Glomerular endothelial cell (primary cell): ENCODE measurements at regions not wholly inside any gene's neighbourhood (a gene's known extent, or its start where the extent isn't known, plus 50 kb on each side); places are given as distances from the start of the nearest gene placed in this dataset.
"Not testable (repeated sequence)": the region's sequence is repeated elsewhere in the genome, so short reads cannot be mapped to it uniquely, and the experiment has no call there.

ENCODE experiments used
- DNase-seq: peaks from one replicate; pipeline ENCODE4 v3.0.0-alpha.2; 2011; ENCODE audit warnings: low read depth, low spot score; ENCODE audit errors: extremely low read depth

DNA sequence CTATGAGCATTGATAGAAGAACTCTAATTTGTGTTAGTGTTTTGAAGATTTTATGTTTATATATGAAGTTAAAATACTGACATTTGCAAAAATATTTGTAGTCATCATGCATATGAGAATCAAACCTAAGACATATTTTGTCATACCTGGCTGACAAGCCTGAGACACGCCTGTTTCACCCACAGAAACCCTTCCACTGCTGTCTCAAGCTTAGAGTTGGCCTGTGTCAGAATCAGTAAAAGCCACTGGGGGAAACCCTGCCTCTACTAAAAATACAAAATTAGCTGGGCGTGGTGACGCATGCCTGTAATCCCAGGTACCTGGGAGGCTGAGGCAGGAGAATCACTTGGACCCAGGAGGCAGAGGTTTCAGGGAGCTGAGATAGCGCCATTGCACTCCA is 218.0 kb upstream of the C1QTNF3 start:
- DNase-seq, result not testable (repeated sequence)

DNA sequence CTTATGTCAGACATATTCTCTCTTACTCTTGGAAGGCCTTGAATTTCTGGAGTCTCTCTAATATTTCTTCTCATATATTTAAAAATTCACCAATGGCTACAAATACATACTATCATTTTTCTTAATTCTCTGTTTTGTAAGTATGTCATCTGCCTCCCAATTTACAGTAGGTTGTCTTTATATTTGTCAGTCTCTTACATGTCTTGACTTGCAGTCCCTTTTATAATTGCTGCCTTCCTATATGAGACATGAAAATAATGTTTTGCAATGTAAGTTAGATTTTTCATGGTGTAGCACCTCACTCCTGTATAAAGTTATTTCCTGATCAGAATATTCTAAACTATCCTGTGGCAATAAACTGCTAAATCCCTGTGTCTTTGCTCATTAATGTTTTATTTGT is 223.1 kb upstream of the C1QTNF3 start:
- not testable (repeated sequence) for DNase-seq

DNA sequence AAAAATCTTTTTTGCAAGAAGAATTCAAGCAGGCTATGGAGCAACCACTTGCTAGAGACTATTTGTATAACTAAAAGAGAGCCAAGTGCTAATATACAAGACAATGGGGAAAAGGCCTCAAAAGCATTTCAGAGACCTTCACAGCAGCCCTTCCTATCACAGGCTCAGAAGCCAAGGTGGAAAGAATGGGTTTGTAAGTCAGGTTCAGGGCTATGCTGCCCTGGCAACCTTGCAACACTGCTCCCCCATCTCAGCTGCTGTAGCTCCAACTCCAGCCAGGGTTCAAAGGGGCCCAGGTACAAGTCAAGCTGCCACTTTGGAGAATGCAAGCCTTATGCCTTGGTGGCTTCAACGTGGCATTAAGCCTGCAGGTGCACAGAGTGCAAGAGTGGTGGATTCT is 253.7 kb upstream of the C1QTNF3 start:
- DNase-seq, result not testable (repeated sequence)

DNA sequence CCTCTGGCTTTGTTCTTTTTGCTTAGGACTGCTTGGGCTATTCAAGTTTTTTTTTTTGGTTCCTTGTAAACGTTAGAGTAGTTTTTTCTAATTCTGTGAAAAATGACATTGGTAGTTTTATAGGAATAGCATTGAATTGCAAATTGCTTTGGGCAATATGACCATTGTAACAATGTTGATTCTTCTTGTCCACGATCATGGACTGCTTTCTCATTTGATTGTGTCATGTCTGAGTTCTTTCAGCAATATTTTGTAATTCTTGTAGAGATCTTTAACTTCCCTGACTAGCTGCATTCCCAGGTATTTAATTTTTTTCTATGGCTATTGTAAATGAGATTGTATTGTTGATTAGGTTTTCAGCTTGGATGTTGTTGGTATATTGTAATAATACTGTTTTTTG is 286.2 kb upstream of the C1QTNF3 start:
- DNase-seq, result not testable (repeated sequence)

DNA sequence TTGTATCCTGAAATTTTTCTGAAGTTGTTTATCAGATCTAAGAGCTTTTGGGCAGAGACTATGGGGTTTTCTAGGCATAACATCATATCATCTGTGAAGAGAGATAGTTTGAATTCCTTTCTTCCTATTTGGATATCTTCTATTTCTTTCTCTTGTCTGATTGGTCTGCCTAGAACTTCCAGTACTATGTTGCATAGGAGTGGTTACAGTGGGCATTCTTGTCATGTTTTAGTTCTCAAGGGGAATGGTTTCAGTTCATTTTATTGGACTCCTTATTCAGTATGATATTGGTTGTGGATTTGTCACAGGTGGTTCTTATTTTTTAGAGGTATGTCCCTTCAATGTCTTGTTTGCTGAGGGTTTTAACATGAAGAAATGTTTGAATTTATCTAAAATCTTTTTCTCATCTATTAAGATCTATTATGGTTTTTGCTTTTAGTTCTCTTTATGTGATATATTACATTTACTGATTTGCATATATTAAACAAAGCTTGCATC is 286.6 kb upstream of the C1QTNF3 start:
- not testable (repeated sequence) for DNase-seq

DNA sequence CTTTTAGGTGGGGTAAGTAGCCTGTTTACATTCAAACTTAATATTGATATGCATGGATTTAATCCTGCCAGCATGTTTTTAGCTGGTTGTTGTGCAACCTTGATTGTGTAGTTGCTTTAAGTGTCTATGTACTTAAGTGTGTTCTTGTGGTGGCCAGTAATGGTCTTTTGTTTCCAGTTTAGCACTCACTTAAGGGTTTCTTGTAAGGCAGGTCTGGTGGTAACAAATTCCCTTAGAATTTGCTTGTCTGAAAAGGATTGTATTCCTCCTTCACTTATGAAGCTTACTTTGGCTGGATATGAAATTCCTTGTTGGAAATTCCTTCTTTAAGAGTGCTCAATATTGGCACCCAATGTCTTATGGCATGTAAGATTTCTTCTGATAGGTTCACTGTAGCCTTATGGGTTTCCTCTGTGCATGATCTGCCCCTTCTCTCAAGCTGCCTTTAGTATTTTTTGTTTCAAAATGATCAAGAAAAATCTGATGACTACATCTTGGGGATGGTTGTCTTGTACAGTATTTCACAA is 289.0 kb upstream of the C1QTNF3 start:
- not testable (repeated sequence) for DNase-seq

DNA sequence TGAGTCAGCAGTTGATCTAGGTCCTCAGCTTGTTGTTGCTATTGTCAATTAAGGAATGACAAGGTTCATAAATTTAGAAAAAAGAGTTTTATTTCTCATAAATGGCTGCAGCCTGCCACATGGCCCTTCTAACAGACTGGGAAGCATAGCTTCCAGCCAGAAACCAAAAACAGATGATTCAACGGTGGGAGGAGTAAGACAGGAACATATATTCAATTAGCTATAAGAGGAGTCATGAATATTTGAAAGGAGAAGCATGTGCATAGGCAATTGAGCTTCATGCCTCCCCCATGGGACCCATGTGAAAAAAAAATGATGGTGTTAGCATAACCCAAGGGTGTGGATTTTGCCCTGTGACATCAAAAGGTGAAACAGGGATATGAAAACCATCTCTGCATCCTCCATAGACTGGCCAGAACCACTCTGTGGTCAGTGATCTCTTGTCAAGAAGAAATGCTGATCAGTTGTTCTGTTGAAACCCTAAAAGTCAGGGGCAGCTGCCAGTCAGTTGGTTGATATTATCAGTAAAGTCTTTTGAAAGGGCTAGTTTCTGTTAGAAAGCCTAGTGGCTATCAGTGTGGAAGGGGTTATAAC is 296.5 kb upstream of the C1QTNF3 start:
- DNase-seq, result not testable (repeated sequence)

DNA sequence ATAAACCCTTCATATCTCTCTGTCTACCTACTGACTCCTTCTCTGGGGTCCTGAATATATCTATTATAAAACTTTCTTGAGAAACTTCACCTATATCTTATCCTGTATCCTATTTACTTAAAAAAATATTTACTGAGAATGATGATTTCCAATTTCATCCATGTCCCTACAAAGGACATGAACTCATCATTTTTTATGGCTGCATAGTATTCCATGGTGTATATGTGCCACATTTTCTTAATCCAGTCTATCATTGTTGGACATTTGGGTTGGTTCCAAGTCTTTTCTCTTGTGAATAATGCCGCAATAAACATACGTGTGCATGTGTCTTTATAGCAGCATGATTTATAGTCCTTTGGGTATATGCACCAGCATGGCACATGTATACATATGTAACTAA is 301.7 kb upstream of the RAI14 start:
- DNase-seq, result not testable (repeated sequence)

DNA sequence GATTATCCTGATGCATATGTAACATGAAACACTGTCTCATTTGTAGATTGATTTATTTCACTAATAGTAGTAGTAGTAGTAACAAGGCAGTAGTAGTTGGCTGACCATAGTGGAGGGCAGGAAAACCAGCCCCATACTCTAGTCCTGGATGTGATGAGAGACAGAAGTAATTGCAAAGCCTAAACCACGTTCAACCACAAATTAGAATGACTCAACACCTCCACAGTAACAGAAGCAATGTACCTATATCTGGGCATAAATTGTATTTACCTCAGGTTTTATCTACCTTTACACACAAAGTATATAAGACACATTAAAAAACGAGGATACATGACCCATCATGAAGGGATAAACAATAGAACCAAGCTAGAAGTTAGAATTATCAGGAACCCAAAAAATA is 284.7 kb upstream of the RAI14 start:
- not testable (repeated sequence) for DNase-seq

DNA sequence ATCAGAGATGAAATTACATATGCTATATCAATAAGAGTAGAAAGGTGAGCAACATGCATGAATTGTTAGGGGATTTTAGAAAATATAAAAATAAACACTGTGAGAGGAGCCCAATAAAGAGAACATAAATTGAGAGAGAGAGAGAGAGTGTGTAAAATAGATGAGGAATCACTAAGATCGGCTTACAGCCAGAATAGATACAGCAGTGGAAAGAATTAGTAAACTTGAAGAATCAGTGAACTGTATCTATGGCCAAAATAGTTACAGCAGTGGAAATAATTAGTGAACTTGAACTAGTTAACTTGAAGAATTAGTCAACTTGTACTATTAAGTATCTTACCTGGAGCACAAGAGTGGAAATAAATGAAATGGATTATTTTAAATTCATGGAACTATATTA is 284.3 kb upstream of the RAI14 start:
- not testable (repeated sequence) for DNase-seq

DNA sequence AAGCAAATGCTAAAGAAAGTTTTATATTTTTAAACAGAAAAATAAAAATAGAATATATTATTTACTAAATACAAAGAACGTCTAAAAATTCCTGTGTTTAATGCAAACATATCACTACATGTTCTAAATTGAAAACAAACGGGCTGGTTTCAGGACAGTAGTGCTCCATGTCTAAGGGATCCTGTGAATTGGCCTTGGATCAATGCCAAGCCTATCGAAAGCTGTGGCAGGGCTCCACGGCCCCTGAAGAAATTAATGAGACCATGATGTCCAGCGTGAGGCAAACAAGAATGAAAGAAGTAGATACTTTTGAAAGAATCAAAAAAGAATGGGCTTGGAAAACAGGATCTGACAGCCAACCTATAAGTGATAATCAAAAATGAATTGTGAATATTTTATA is 283.4 kb upstream of the RAI14 start:
- DNase-seq, result not testable (repeated sequence)

DNA sequence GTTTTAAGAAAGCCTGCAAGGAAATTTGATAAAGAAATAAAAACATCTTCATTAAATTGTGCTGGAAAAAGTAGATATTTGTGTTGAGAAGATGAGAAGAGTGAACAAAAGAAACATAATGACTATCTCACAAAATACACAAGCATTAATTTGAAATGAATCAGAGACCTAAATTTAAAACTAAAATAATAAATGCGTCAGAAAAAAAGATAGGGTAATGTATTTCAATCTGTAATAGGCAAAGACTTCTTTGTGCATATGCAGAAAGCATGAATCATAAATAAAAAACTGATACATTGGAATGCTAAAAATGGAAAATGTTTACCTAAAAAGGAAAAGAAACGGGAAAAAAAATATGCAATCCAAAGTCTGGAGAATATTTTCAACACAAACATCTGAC is 278.5 kb upstream of the RAI14 start:
- not testable (repeated sequence) for DNase-seq

DNA sequence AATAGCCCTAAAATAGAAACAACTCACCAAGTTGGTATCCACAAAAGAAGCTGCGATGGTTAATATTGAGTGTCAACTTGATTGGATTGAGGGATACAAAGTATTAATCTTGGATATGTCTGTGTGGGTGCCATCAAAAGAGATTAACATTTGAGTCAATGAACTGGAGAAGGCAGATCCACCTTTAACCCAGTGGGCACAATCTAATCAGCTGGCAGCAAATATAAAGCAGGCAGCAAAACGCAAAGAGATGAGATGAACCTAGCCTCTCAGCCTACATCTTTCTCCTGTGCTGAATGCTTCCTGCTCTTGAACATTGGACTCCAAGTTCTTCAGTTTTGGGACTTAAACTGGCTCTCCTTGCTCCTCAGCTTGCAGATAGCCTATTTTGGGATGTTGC is 277.6 kb upstream of the RAI14 start:
- not testable (repeated sequence) for DNase-seq

DNA sequence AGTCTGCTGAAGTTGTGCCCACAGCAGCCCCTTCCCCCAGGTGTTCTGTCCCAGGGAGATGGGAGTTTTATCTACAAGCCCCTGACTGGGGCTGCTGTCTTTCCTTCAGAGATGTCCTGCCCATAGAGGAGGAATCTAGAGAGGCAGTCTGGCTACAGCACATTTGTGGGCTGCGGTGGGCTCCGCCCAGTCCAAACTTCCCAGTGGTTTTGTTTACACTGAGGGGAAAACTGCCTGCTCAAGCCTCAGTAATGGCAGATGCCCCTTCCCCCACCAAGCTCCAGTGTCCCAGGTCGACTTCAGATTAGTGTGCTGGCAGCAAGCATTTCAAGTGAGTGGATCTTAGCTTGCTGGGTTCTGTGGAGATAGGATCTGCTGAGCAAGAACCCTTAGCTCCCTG is 267.4 kb upstream of the RAI14 start:
- not testable (repeated sequence) for DNase-seq

DNA sequence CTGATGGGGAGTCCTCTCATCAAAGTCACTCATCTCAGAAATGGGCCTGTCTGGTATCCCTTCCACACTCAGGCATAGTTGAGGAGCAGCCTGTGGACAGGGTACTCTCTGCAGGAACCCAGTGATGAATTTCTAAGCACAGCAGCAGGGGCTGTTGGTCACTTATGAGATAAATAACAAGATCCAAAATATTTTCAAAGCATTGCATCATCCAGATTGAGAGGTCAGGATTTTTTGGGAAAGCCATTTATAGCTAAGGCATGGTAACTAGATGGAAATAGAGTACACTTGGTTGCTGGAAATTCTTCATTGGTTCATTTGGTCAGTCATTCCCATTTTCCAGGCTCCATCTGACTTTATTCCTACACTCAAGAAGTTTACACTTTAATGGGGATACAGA is 246.8 kb upstream of the RAI14 start:
- DNase-seq, result no peak

DNA sequence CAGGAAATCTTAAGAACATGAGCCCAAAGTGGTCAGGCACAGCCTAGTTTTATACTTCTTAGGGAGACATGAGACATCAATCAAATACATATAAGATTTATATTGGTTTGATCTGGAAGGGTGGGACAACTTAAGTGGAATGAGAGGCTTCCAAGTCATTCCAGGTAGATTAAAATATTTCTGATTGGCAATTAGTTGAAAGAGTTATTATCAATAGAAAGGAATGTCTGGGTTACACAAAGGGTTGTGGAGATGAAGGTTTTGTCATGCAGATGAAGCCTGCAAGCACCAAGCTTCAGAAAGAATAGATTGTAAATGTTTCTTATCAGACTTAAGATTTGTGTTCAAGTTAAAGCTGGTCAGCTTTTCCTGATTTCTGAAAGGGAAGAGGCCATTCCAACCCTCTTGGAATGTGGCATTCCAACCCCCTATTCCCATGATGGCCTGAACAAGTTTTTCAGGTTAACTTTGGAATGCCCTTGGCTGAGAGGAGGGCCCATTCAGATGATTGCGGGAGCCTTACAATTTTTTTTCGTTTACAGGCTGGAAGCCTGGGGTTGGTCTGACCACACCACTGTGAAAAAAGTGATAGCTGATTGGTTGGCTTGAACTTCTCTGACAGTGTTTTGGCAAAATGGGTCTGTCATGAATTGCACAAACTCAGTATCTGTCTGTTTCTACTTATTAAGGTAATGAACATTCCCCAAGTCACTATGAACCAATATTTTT is 245.6 kb upstream of the RAI14 start:
- DNase-seq, result no peak

DNA sequence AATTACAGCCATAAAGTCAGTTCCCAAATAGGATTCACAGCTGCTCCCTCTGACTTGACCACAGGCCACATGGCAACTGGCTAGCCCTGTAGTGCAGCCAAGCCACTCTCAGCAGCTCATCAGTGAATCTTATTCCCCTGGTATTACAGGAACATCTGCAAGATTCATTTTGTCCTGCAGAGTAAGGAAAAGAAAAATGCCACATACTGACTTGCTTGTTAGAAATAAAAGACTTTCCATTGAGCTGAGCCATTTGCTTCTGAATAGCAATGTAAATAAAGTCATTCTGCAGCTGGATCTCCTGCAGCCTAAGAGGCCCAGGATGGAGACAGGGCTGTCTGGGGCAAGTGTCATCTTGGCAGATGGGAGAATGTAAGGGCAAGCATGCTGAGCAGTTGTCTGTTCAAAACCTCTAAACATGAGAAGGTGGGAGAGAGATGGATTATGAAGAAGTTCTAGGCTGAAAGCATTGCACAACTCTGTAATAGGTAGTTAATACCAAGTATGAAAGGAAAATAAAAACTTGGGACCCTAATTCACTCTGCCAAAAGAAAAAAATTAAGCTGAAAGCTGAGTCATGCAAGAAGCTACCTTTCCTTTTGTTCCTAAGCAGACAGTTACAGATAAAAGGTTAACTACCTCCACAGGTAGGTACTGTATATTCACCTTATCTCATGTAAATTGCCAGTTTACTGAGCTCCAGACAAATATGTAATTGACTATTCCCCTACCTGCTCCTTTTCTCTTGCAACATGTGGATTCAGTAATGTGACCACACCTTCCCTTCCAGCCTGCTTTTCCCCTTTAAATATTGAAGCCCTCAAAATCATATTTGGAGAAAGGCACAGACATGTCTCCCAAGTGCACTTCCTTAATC is 244.4 kb upstream of the RAI14 start:
- DNase-seq, result no peak

DNA sequence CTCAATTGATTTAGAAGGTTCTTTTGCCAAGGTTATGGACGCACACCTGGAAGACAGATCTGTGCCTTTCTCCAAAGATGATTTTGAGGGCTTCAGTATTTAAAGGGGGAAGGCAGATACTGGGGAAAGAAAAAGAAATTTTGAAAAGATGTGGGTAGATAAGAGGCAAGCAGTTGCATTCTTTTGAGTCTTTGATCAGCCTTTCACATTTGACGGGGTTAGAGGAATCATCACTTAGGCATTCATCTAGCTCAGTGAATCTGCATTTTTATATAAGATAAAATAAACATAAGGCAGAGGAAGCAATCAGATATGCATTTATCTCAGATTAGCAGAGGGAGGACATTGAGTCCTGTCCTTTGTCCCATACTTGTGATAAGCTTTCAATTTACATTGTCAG is 243.4 kb upstream of the RAI14 start:
- DNase-seq, result no peak

DNA sequence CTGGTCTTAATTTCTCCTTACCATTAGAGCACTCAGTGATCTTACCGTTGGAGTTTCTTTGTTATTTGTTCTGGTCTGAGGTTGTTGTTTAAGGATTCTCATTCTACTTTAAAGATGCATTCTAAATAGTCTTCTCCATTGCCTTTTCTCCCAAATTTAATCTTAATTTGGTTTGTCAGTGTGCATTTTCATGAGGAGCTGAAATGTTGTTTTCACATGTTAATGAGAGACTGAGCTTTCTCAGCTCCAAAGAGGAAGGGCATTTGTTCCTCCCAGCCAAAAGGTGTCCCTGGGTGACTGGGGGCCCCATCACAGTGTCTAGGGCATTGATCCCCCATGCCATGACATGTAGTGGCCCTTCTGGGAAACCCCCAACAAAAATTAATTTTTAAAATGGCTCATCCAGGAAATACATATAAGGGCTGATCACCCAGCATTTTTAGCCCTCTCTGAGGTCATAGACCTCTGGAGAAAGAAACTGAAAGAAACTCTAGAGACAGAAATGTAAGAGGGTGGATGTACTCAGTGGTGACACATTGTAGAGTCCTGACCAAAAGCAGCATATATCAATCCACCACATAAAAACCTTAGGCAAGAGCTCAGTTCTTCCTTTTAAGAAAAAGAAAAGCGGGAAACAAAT is 240.4 kb upstream of the RAI14 start:
- DNase-seq, result no peak

DNA sequence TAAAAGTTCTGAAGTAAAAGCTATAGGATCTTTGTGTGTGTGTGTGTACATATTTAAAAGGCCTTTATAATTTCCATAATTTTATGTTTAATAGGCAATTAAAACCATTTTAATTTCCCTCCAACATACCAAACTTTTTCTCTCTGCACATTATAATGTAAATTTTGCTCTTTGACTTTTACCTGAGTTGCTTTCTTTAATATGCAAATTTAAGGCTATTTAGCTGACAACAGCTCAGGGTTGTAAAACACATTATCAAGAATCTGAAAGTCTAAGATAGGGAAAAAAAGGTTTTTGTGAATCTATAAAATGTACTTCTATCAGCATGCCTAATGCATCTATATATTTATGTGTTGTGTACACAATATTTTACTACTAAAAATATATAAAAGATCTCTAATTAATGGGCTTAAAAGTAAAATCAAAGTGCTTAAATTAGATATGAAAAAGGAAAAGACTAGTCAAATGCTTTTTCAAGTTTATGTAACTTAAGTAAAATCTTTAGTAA is 239.6 kb upstream of the RAI14 start:
- no peak for DNase-seq
